KMS-11 (cell line): ENCODE measurements at regions not wholly inside any gene's neighbourhood (a gene's known extent, or its start where the extent isn't known, plus 50 kb on each side); places are given as distances from the start of the nearest gene placed in this dataset.

ENCODE experiments used
- H2AFZ ChIP-seq: fragments of 200-600 bp; sonication (generic); 2 replicates; pipeline ENCODE4 v1.6.1; 2016; ENCODE audit warnings: antibody characterized with exemption, mixed run types, low read depth
- H3K27ac ChIP-seq: fragments of 200-600 bp; sonication (generic); 2 replicates; pipeline ENCODE4 v1.6.1; 2016; ENCODE audit warnings: mild to moderate bottlenecking, mixed run types
- H3K27me3 ChIP-seq: fragments of 200-600 bp; sonication (generic); 2 replicates; pipeline ENCODE4 v1.6.1; 2017; ENCODE audit warnings: mild to moderate bottlenecking, low read depth, mixed run types, moderate library complexity; ENCODE audit not compliant: insufficient read depth
- H3K36me3 ChIP-seq: fragments of 200-600 bp; sonication (generic); 2 replicates; pipeline ENCODE4 v1.6.1; 2017; ENCODE audit warnings: mild to moderate bottlenecking, mixed run types; ENCODE audit not compliant: insufficient read depth
- H3K4me1 ChIP-seq: fragments of 200-600 bp; sonication (generic); 2 replicates; pipeline ENCODE4 v1.6.1; 2016; ENCODE audit warnings: mild to moderate bottlenecking, low read depth, mixed run types; ENCODE audit not compliant: poor library complexity, severe bottlenecking
- H3K4me2 ChIP-seq: fragments of 200-600 bp; sonication (generic); 2 replicates; pipeline ENCODE4 v1.7.0; 2016; ENCODE audit warnings: mild to moderate bottlenecking, mixed run types
- H3K4me3 ChIP-seq: fragments of 200-600 bp; sonication (generic); IDR thresholded peaks from 2 replicates; pipeline ENCODE4 v1.6.1; 2017; ENCODE audit warnings: low read depth, low read length, mixed read lengths; ENCODE audit not compliant: insufficient read depth
- H3K79me2 ChIP-seq: fragments of 200-600 bp; sonication (generic); 2 replicates; pipeline ENCODE4 v1.6.1; 2016; ENCODE audit warnings: low read depth, mixed run types; ENCODE audit not compliant: insufficient read depth
- H3K9ac ChIP-seq: fragments of 200-600 bp; sonication (generic); 2 replicates; pipeline ENCODE4 v1.6.1; 2016; ENCODE audit warnings: mild to moderate bottlenecking, mixed run types
- H4K20me1 ChIP-seq: fragments of 200-600 bp; sonication (generic); 2 replicates; pipeline ENCODE4 v1.6.1; 2016; ENCODE audit warnings: mild to moderate bottlenecking, mixed run types; ENCODE audit not compliant: insufficient read depth
- CTCF ChIP-seq: fragments of 200-600 bp; sonication (generic); conservative IDR thresholded peaks from 2 replicates; pipeline ENCODE4 v1.6.1; 2017; ENCODE audit warnings: low read depth, mild to moderate bottlenecking, antibody characterized with exemption, low read length, moderate library complexity, mixed read lengths

- Histone ChIP-seq H3K79me2 (no peaks in the 10 kb centered on the region), H3K27ac (no peak overlapping the region), H3K27me3 (no peaks in the 10 kb centered on the region), H4K20me1 (no peaks in the 10 kb centered on the region), H3K4me3 (no peak overlapping the region), H3K4me2 (no peak overlapping the region), H3K36me3 (no peaks in the 10 kb centered on the region), H3K9ac (no peak overlapping the region), H3K4me1 (no peaks in the 10 kb centered on the region), H2AFZ (no peak overlapping the region)
- no peak for TF ChIP-seq CTCF
Observed at GRCh38 chr2:149920389-149920788, 332.8 kb upstream of the MMADHC start.

- no peak overlapping the region for H3K9ac ChIP-seq
- TF ChIP-seq CTCF = no peak
Observed at GRCh38 chr2:149915151-149915550, 327.6 kb upstream of the MMADHC start.

GRCh38 chr2:149908726-149909683 is 321.4 kb upstream of the MMADHC start:
- no peaks in the 10 kb centered on the region for H3K36me3 ChIP-seq
- no peak for TF ChIP-seq CTCF
- no peak overlapping the region for H3K4me2 ChIP-seq
- no peaks in the 10 kb centered on the region for H3K27me3 ChIP-seq
- no peak overlapping the region for H3K9ac ChIP-seq
- no peak overlapping the region for H2AFZ ChIP-seq
- H3K4me3 ChIP-seq = no peak overlapping the region
- H3K4me1 ChIP-seq = no peaks in the 10 kb centered on the region
- H3K27ac ChIP-seq = no peak overlapping the region
- no peaks in the 10 kb centered on the region for H4K20me1 ChIP-seq
- H3K79me2 ChIP-seq = no peaks in the 10 kb centered on the region

More at GRCh38 chr2:149915151-149915550, 327.6 kb upstream of the MMADHC start:
- Histone ChIP-seq H3K27ac (no peak overlapping the region), H3K27me3 (no peaks in the 10 kb centered on the region), H3K4me1 (no peaks in the 10 kb centered on the region), H3K4me3 (no peak overlapping the region), H3K36me3 (no peaks in the 10 kb centered on the region), H3K4me2 (no peak overlapping the region), H3K79me2 (no peaks in the 10 kb centered on the region), H4K20me1 (no peaks in the 10 kb centered on the region), H2AFZ (no peak overlapping the region)

- no peak overlapping the region for H3K9ac ChIP-seq
- no peak for TF ChIP-seq CTCF
- no peak overlapping the region for H3K4me2 ChIP-seq
- no peaks in the 10 kb centered on the region for H3K79me2 ChIP-seq
- no peak overlapping the region for H3K4me3 ChIP-seq
- no peaks in the 10 kb centered on the region for H4K20me1 ChIP-seq
- no peaks in the 10 kb centered on the region for H3K27me3 ChIP-seq
- H3K36me3 ChIP-seq = no peaks in the 10 kb centered on the region
- no peak overlapping the region for H3K27ac ChIP-seq
- H3K4me1 ChIP-seq = no peaks in the 10 kb centered on the region
- H2AFZ ChIP-seq = no peak overlapping the region
Observed at GRCh38 chr2:149906886-149907285, 319.3 kb upstream of the MMADHC start.
